ENCODE measurements at regions not wholly inside any gene's neighbourhood (a gene's known extent, or its start where the extent isn't known, plus 50 kb on each side); places are given as distances from the start of the nearest gene placed in this dataset.

GRCh38 chr14:53874704-53875103 lies 81.9 kb downstream of the BMP4 start:
- Mint-ChIP-seq H3K36me3 (ENCODE audit: low read depth) (no peaks in the 10 kb centered on the region), H3K9me3 (peaks cover 6% of the 10 kb centered on the region), H3K27ac (no peak overlapping the region), H3K4me3 (no peak overlapping the region), H3K27me3 (no peaks in the 10 kb centered on the region), H3K4me1 (ENCODE audit: low read depth) (no peaks in the 10 kb centered on the region)

- no peak overlapping the region for H3K4me3 Mint-ChIP-seq
- no peaks in the 10 kb centered on the region for H3K4me1 Mint-ChIP-seq (ENCODE audit: low read depth)
- no peaks in the 10 kb centered on the region for H3K36me3 Mint-ChIP-seq (ENCODE audit: low read depth)
- H3K27ac Mint-ChIP-seq, result no peak overlapping the region
- no peaks in the 10 kb centered on the region for H3K27me3 Mint-ChIP-seq
- H3K9me3 Mint-ChIP-seq, result peaks cover 6% of the 10 kb centered on the region
These were observed 83.9 kb downstream of the BMP4 start for GRCh38 chr14:53872681-53873089.

- no peak overlapping the region for H3K4me3 Mint-ChIP-seq
These were observed 84.7 kb downstream of the BMP4 start for GRCh38 chr14:53871951-53872350.

GRCh38 chr14:53871011-53871410 lies 85.6 kb downstream of the BMP4 start:
- Mint-ChIP-seq H3K9me3 (no peaks in the 10 kb centered on the region), H3K27ac (no peak overlapping the region), H3K4me1 (ENCODE audit: low read depth) (no peaks in the 10 kb centered on the region), H3K36me3 (ENCODE audit: low read depth) (no peaks in the 10 kb centered on the region), H3K4me3 (no peak overlapping the region), H3K27me3 (no peaks in the 10 kb centered on the region)

More at GRCh38 chr14:53871951-53872350, 84.7 kb downstream of the BMP4 start:
- Mint-ChIP-seq H3K36me3 (ENCODE audit: low read depth) (no peaks in the 10 kb centered on the region), H3K27ac (no peak overlapping the region), H3K9me3 (peaks cover 6% of the 10 kb centered on the region), H3K4me1 (ENCODE audit: low read depth) (no peaks in the 10 kb centered on the region), H3K27me3 (no peaks in the 10 kb centered on the region)

GRCh38 chr14:53865711-53866110 lies 90.9 kb downstream of the BMP4 start:
- Mint-ChIP-seq H3K36me3 (ENCODE audit: low read depth) (no peaks in the 10 kb centered on the region), H3K4me1 (ENCODE audit: low read depth) (no peaks in the 10 kb centered on the region), H3K27me3 (no peaks in the 10 kb centered on the region), H3K4me3 (no peak overlapping the region), H3K9me3 (no peaks in the 10 kb centered on the region), H3K27ac (no peak overlapping the region)

- no peak overlapping the region for H3K27ac Mint-ChIP-seq
- H3K27me3 Mint-ChIP-seq, result no peaks in the 10 kb centered on the region
- no peaks in the 10 kb centered on the region for H3K4me1 Mint-ChIP-seq (ENCODE audit: low read depth)
- H3K36me3 Mint-ChIP-seq (ENCODE audit: low read depth), result no peaks in the 10 kb centered on the region
- no peak overlapping the region for H3K4me3 Mint-ChIP-seq
- no peaks in the 10 kb centered on the region for H3K9me3 Mint-ChIP-seq
These were observed 94.8 kb downstream of the BMP4 start for GRCh38 chr14:53861781-53862180.

GRCh38 chr14:53858345-53858684 lies 98.3 kb downstream of the BMP4 start:
- Mint-ChIP-seq H3K4me3 (no peak overlapping the region), H3K27me3 (no peaks in the 10 kb centered on the region), H3K9me3 (no peaks in the 10 kb centered on the region), H3K4me1 (ENCODE audit: low read depth) (no peaks in the 10 kb centered on the region), H3K36me3 (ENCODE audit: low read depth) (no peaks in the 10 kb centered on the region), H3K27ac (no peak overlapping the region)

GRCh38 chr14:53857625-53858344 lies 98.8 kb downstream of the BMP4 start:
- no peaks in the 10 kb centered on the region for H3K9me3 Mint-ChIP-seq
- no peak overlapping the region for H3K27ac Mint-ChIP-seq
- H3K4me1 Mint-ChIP-seq (ENCODE audit: low read depth), result no peaks in the 10 kb centered on the region
- no peaks in the 10 kb centered on the region for H3K36me3 Mint-ChIP-seq (ENCODE audit: low read depth)
- no peak overlapping the region for H3K4me3 Mint-ChIP-seq
- no peaks in the 10 kb centered on the region for H3K27me3 Mint-ChIP-seq

- Mint-ChIP-seq H3K27me3 (no peaks in the 10 kb centered on the region), H3K36me3 (ENCODE audit: low read depth) (no peaks in the 10 kb centered on the region), H3K27ac (no peak overlapping the region), H3K4me1 (ENCODE audit: low read depth) (no peaks in the 10 kb centered on the region), H3K9me3 (no peaks in the 10 kb centered on the region), H3K4me3 (no peak overlapping the region)
These were observed 101.1 kb downstream of the BMP4 start for GRCh38 chr14:53855574-53855973.

- Mint-ChIP-seq H3K27ac (no peak overlapping the region), H3K9me3 (no peaks in the 10 kb centered on the region), H3K27me3 (no peaks in the 10 kb centered on the region), H3K36me3 (ENCODE audit: low read depth) (no peaks in the 10 kb centered on the region), H3K4me1 (ENCODE audit: low read depth) (no peaks in the 10 kb centered on the region), H3K4me3 (no peak overlapping the region)
These were observed 101.5 kb downstream of the BMP4 start for GRCh38 chr14:53855127-53855526.

GRCh38 chr14:53851394-53852090 lies 105.1 kb downstream of the BMP4 start:
- Mint-ChIP-seq H3K36me3 (ENCODE audit: low read depth) (no peaks in the 10 kb centered on the region), H3K27me3 (no peaks in the 10 kb centered on the region), H3K4me1 (ENCODE audit: low read depth) (no peaks in the 10 kb centered on the region), H3K27ac (no peak overlapping the region), H3K9me3 (no peaks in the 10 kb centered on the region), H3K4me3 (no peak overlapping the region)

- H3K4me1 Mint-ChIP-seq (ENCODE audit: low read depth), result no peaks in the 10 kb centered on the region
- no peak overlapping the region for H3K27ac Mint-ChIP-seq
- no peak overlapping the region for H3K4me3 Mint-ChIP-seq
- no peaks in the 10 kb centered on the region for H3K36me3 Mint-ChIP-seq (ENCODE audit: low read depth)
- H3K27me3 Mint-ChIP-seq, result no peaks in the 10 kb centered on the region
- no peaks in the 10 kb centered on the region for H3K9me3 Mint-ChIP-seq
These were observed 105.8 kb downstream of the BMP4 start for GRCh38 chr14:53850714-53851296.

- H3K27me3 Mint-ChIP-seq, result no peaks in the 10 kb centered on the region
These were observed 107.1 kb downstream of the BMP4 start for GRCh38 chr14:53849549-53849948.

GRCh38 chr14:53848854-53849253 lies 107.8 kb downstream of the BMP4 start:
- Mint-ChIP-seq H3K4me1 (ENCODE audit: low read depth) (no peaks in the 10 kb centered on the region), H3K27ac (no peak overlapping the region), H3K9me3 (no peaks in the 10 kb centered on the region), H3K27me3 (no peaks in the 10 kb centered on the region), H3K4me3 (no peak overlapping the region), H3K36me3 (ENCODE audit: low read depth) (no peaks in the 10 kb centered on the region)

More at GRCh38 chr14:53849549-53849948, 107.1 kb downstream of the BMP4 start:
- no peak overlapping the region for H3K27ac Mint-ChIP-seq
- H3K9me3 Mint-ChIP-seq, result no peaks in the 10 kb centered on the region
- H3K4me1 Mint-ChIP-seq (ENCODE audit: low read depth), result no peaks in the 10 kb centered on the region
- no peaks in the 10 kb centered on the region for H3K36me3 Mint-ChIP-seq (ENCODE audit: low read depth)
- H3K4me3 Mint-ChIP-seq, result no peak overlapping the region

GRCh38 chr14:53847881-53848280 lies 108.7 kb downstream of the BMP4 start:
- Mint-ChIP-seq H3K27ac (no peak overlapping the region), H3K4me1 (ENCODE audit: low read depth) (no peaks in the 10 kb centered on the region), H3K36me3 (ENCODE audit: low read depth) (no peaks in the 10 kb centered on the region), H3K27me3 (no peaks in the 10 kb centered on the region), H3K4me3 (no peak overlapping the region), H3K9me3 (no peaks in the 10 kb centered on the region)

Measured in stimulated activated naive CD8-positive, alpha-beta T cell treated with anti-CD3 and anti-CD28 coated beads, Interleukin-15, Interleukin-2, amounts not matched to agents 100 ng/mL and 50 ng/mL, for 24 hours (primary cell).